Loucy (cell line): ENCODE measurements at regions not wholly inside any gene's neighbourhood (a gene's known extent, or its start where the extent isn't known, plus 50 kb on each side); places are given as distances from the start of the nearest gene placed in this dataset.
A peak's percentile ranks its signal among the peaks of the same experiment; 100 is the strongest.

Experiments used
- H2AFZ ChIP-seq: fragments of 200-600 bp; sonication (generic); 2 replicates; pipeline ENCODE4 v1.6.0; 2016; ENCODE audit warnings: antibody characterized with exemption, mild to moderate bottlenecking, low read length, moderate library complexity
- H3F3A ChIP-seq: fragments of 200-600 bp; 2 replicates; pipeline ENCODE4 v1.6.0; 2016; ENCODE audit warnings: antibody characterized with exemption, low read depth, mild to moderate bottlenecking
- H3K27me3 ChIP-seq: fragments of 200-600 bp; sonication (generic); 2 replicates; pipeline ENCODE4 v1.6.1; 2014; ENCODE audit warnings: low read length, mild to moderate bottlenecking; ENCODE audit not compliant: insufficient read depth, poor library complexity, severe bottlenecking
- H3K36me3 ChIP-seq: fragments of 200-600 bp; sonication (generic); 2 replicates; pipeline ENCODE4 v1.6.1; 2016; ENCODE audit warnings: low read length; ENCODE audit not compliant: insufficient read depth
- H3K4me1 ChIP-seq: fragments of 200-600 bp; sonication (generic); 2 replicates; pipeline ENCODE4 v1.5.1; 2014; ENCODE audit warnings: low read length, mild to moderate bottlenecking; ENCODE audit not compliant: insufficient read depth, poor library complexity, severe bottlenecking
- H3K4me2 ChIP-seq: fragments of 200-600 bp; sonication (generic); 2 replicates; pipeline ENCODE4 v1.6.0; 2014; ENCODE audit warnings: antibody characterized with exemption, low read length, low read depth, mild to moderate bottlenecking; ENCODE audit not compliant: poor library complexity, severe bottlenecking
- H3K4me3 ChIP-seq: fragments of 200-600 bp; sonication (generic); 2 replicates; pipeline ENCODE4 v1.5.1; 2014; ENCODE audit warnings: low read length, mild to moderate bottlenecking, mixed read lengths; ENCODE audit not compliant: poor library complexity, severe bottlenecking
- H3K79me2 ChIP-seq: fragments of 200-600 bp; sonication (generic); 2 replicates; pipeline ENCODE4 v1.6.1; 2014; ENCODE audit warnings: low read length; ENCODE audit not compliant: insufficient read depth
- H3K9ac ChIP-seq: fragments of 200-600 bp; sonication (generic); 2 replicates; pipeline ENCODE4 v1.6.0; 2014; ENCODE audit warnings: mild to moderate bottlenecking, low read depth, low read length, moderate library complexity; ENCODE audit not compliant: poor library complexity, severe bottlenecking
- H3K9me2 ChIP-seq: fragments of 200-600 bp; sonication (generic); replicated peaks from 2 replicates; pipeline ENCODE4 v1.6.1; 2016; ENCODE audit warnings: low read depth, low read length, mixed read lengths
- H3K9me3 ChIP-seq: fragments of 200-600 bp; sonication (generic); 2 replicates; pipeline ENCODE4 v1.6.1; 2014; ENCODE audit warnings: mild to moderate bottlenecking, antibody characterized with exemption, low read length, low read depth; ENCODE audit not compliant: insufficient read depth
- H4K20me1 ChIP-seq: fragments of 200-600 bp; sonication (generic); 2 replicates; pipeline ENCODE4 v1.6.0; 2014; ENCODE audit warnings: antibody characterized with exemption, low read length, mild to moderate bottlenecking; ENCODE audit not compliant: insufficient read depth, poor library complexity, severe bottlenecking
- CTCF ChIP-seq: fragments of 200-600 bp; sonication (generic); conservative IDR thresholded peaks from 2 replicates; pipeline ENCODE4 v1.5.1; 2014; ENCODE audit warnings: mild to moderate bottlenecking, antibody characterized with exemption, low read length
- EZH2phosphoT487 ChIP-seq: fragments of 200-600 bp; IDR thresholded peaks from 2 replicates; pipeline ENCODE4 v1.6.1; 2018; ENCODE audit warnings: antibody characterized with exemption, mild to moderate bottlenecking, moderate library complexity, borderline replicate concordance

DNA sequence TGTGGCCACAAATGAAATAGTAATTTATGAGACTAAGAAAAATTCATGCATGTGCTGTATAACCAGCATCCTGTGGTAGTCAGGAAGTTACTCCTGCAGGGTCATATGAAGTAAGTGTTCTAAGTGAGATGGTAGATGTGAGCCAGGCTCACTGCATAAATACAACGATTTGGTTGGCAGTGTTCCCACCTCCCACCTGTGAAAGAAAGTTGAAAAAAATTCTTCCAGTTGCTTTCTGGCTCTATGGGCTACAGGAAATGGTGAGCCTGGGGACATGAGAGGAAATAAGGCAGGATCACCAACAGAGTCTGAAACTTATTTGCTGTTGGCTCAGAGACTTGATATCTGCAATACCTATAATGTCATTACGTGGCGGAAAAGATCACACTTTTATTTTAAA, 301.7 kb upstream of the SPRY2 start:
- H2AFZ ChIP-seq = peak overlapping the region; percentile 76
- no peak overlapping the region for H3K9ac ChIP-seq
- TF ChIP-seq EZH2phosphoT487 (no peak), CTCF (no peak)
- no peaks in the 10 kb centered on the region for H3K79me2 ChIP-seq
- H3K9me3 ChIP-seq = 0 out of 2 replicates have a peak, but pooled peaks cover 4% of the 10 kb centered on the region
- peaks cover 9% of the 10 kb centered on the region for H3K4me1 ChIP-seq
- H3K27me3 ChIP-seq = no peaks in the 10 kb centered on the region
- no peaks in the 10 kb centered on the region for H3F3A ChIP-seq
- no peaks in the 10 kb centered on the region for H3K36me3 ChIP-seq
- no peak overlapping the region for H3K4me3 ChIP-seq
- no peaks in the 10 kb centered on the region for H4K20me1 ChIP-seq
- no peaks in the 10 kb centered on the region for H3K9me2 ChIP-seq
- H3K4me2 ChIP-seq = peak overlapping the region; percentile 2

DNA sequence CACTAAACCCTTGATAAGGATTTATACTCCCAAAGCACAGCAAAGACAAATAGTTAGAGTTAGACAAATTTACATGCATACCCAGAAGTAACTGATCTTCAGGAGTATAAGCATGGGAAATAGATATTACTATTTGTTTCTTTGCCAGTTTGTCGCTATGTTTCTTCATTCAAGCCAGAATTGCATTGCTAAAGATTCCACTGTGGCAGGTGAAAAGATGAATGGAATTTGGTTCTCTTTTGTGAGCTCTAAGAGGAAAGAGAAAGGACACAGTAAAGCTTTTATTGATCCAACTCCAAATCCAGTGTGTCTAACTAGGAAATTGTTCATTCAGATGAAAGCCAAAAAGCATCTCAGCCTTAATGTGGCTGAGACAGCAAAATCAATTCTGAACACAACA, 292.3 kb upstream of the SPRY2 start:
- Histone ChIP-seq H3K9me2 (no peaks in the 10 kb centered on the region), H3K4me3 (no peak overlapping the region), H3K4me1 (peaks cover 25% of the 10 kb centered on the region), H3K79me2 (no peaks in the 10 kb centered on the region), H3K4me2 (no peak overlapping the region), H3K9me3 (no peaks in the 10 kb centered on the region), H3K9ac (no peak overlapping the region), H3K36me3 (no peaks in the 10 kb centered on the region), H2AFZ (no peak overlapping the region), H3F3A (no peaks in the 10 kb centered on the region), H4K20me1 (no peaks in the 10 kb centered on the region), H3K27me3 (no peaks in the 10 kb centered on the region)
- TF ChIP-seq CTCF (no peak), EZH2phosphoT487 (no peak)

GRCh38 chr13:80630685-80631121, 289.8 kb upstream of the SPRY2 start:
- no peaks in the 10 kb centered on the region for H3K9me2 ChIP-seq
- no peaks in the 10 kb centered on the region for H3K79me2 ChIP-seq
- no peak overlapping the region for H3K9ac ChIP-seq
- no peaks in the 10 kb centered on the region for H4K20me1 ChIP-seq
- H3F3A ChIP-seq = no peaks in the 10 kb centered on the region
- peak overlapping the region; percentile 16 for H3K4me3 ChIP-seq
- TF ChIP-seq EZH2phosphoT487 = no peak
- TF ChIP-seq CTCF = no peak
- H3K27me3 ChIP-seq = no peaks in the 10 kb centered on the region
- H3K9me3 ChIP-seq = no peaks in the 10 kb centered on the region
- H3K4me2 ChIP-seq = peak overlapping the region; percentile 58
- H2AFZ ChIP-seq = no peak overlapping the region
- H3K36me3 ChIP-seq = no peaks in the 10 kb centered on the region
- peaks cover 25% of the 10 kb centered on the region for H3K4me1 ChIP-seq
